ENCODE measurements at regions not wholly inside any gene's neighbourhood (a gene's known extent, or its start where the extent isn't known, plus 50 kb on each side); places are given as distances from the start of the nearest gene placed in this dataset.

GRCh38 chr5:77885519-77885918, 109.4 kb upstream of the TBCA start:
- H3K4me3 ChIP-seq (ENCODE audit: low read depth in 2 of 2, low read length in 1 of 2): no peak overlapping the region
- no peak for TF ChIP-seq RAD21 (IDR thresholded peaks at IDR 0.05; ENCODE audit: low read length)
- TF ChIP-seq EZH2phosphoT487 (IDR thresholded peaks at IDR 0.05; ENCODE audit: borderline replicate concordance, low read depth): no peak
- no peak for TF ChIP-seq ZBTB33 (IDR thresholded peaks at IDR 0.05; ENCODE audit: borderline replicate concordance, low read depth)
- no peak for TF ChIP-seq FOSL2 (IDR thresholded peaks at IDR 0.05; ENCODE audit: borderline replicate concordance, low read depth)
- no peak for TF ChIP-seq ELF1 (IDR thresholded peaks at IDR 0.05)
- TF ChIP-seq PBX3 (IDR thresholded peaks at IDR 0.05): no peak
- TF ChIP-seq MAX (IDR thresholded peaks at IDR 0.05; ENCODE audit: low read depth): no peak
- TF ChIP-seq CTCF (IDR thresholded peaks at IDR 0.05): no peak
- no peak for TF ChIP-seq SMC3 (IDR thresholded peaks at IDR 0.05; ENCODE audit: low read depth, low read length)
- TF ChIP-seq FOXM1 (IDR thresholded peaks at IDR 0.05; ENCODE audit: low read depth): no peak
- no peak for TF ChIP-seq POLR2AphosphoS5 (IDR thresholded peaks at IDR 0.05; ENCODE audit: low read depth, low read length)
- no peak for TF ChIP-seq EP300 (IDR thresholded peaks at IDR 0.05; ENCODE audit: borderline replicate concordance in 1 of 2, low read depth in 1 of 2, low read length in 1 of 2)
- TF ChIP-seq MXI1 (IDR thresholded peaks at IDR 0.05; ENCODE audit: low read depth, low read length): no peak
- TF ChIP-seq TAF1 (IDR thresholded peaks at IDR 0.05; ENCODE audit: borderline replicate concordance, low read depth, low read length): no peak
- TF ChIP-seq NRF1 (IDR thresholded peaks at IDR 0.05; ENCODE audit: low read depth, low read length): no peak
- no peak for TF ChIP-seq JUND (IDR thresholded peaks at IDR 0.05)
- no peak for TF ChIP-seq IRF3 (IDR thresholded peaks at IDR 0.05; ENCODE audit: low read depth, low read length)
- TF ChIP-seq MEF2A (IDR thresholded peaks at IDR 0.05; ENCODE audit: borderline replicate concordance, low read depth): no peak
- no peak for TF ChIP-seq USF2 (IDR thresholded peaks at IDR 0.05; ENCODE audit: borderline replicate concordance, low read depth, low read length)
- TF ChIP-seq USF1 (IDR thresholded peaks at IDR 0.05; ENCODE audit: borderline replicate concordance, low read depth): no peak
- H2AFZ ChIP-seq (ENCODE audit: low read depth): no peak overlapping the region
- no peak overlapping the region for H3K4me2 ChIP-seq
- no peak overlapping the region for H3K9ac ChIP-seq
- 95% methylated on average over 4 of the region's 4 CpGs for WGBS (ENCODE audit: low lambda C conversion rate)
- no peak overlapping the region for H3K27ac ChIP-seq (ENCODE audit: low read depth in 2 of 2, low read length in 1 of 2)
- DNase-seq: no peak
- H3K9me2 ChIP-seq: no peaks in the 10 kb centered on the region
- no peaks in the 10 kb centered on the region for H4K20me1 ChIP-seq (ENCODE audit: insufficient read depth)
- H3F3A ChIP-seq (replicated peaks; ENCODE audit: insufficient read depth): no peaks in the 10 kb centered on the region
- ChIA-PET CTCF (interaction anchor here (0.7 kb wide), 2 partner anchors 17 to 22 kb away, joined by 3 read pairs; no protein-coding TSS in a partner anchor), POLR2A (no interaction called here)
- H3K36me3 ChIP-seq (replicated peaks in 1 of 2; ENCODE audit: control insufficient read depth in 1 of 2, insufficient read depth in 2 of 2, low read length in 1 of 2): no peaks in the 10 kb centered on the region
- no peaks in the 10 kb centered on the region for H3K79me2 ChIP-seq (ENCODE audit: insufficient read depth)
- H3K9me3 ChIP-seq: no peaks in the 10 kb centered on the region
- no peaks in the 10 kb centered on the region for H3K27me3 ChIP-seq (ENCODE audit: insufficient read depth)
- H3K4me1 ChIP-seq (ENCODE audit: control insufficient read depth in 1 of 2, insufficient read depth in 2 of 2, low read depth in 1 of 2, low read length in 1 of 2): no peaks in the 10 kb centered on the region
